Ramos (cell line): ENCODE measurements at regions not wholly inside any gene's neighbourhood (a gene's known extent, or its start where the extent isn't known, plus 50 kb on each side); places are given as distances from the start of the nearest gene placed in this dataset.

ENCODE experiments used
- in situ Hi-C: fragments of 300-500 bp; cut with MboI; formaldehyde crosslinking; loops from one replicate; pipeline ENCODE4 v1.14.3; 2022; ENCODE audit warnings: low sequenced_read_pairs; ENCODE audit not compliant: unreplicated experiment

DNA sequence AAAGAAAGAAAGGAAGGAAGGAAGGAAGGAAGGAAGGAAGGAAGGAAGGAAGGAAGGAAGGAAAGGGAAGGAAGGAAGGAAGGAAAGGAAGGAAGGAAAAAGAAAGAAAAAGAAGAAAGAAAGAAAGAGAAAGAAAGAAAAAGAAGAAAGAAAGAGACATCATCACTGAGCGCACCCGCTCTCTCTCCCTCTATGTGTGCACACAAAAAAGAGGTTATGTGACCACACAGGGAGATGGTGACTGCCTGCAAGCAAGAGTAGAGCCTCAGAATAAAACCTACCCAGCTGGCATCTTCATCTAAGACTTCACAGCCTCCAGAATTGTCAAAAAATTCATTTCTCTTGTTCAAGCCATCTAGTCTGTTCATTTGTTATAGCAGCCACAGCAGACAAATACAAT is 1307.4 kb upstream of the ACVR2A start:
- in situ Hi-C loops = no loop called here

DNA sequence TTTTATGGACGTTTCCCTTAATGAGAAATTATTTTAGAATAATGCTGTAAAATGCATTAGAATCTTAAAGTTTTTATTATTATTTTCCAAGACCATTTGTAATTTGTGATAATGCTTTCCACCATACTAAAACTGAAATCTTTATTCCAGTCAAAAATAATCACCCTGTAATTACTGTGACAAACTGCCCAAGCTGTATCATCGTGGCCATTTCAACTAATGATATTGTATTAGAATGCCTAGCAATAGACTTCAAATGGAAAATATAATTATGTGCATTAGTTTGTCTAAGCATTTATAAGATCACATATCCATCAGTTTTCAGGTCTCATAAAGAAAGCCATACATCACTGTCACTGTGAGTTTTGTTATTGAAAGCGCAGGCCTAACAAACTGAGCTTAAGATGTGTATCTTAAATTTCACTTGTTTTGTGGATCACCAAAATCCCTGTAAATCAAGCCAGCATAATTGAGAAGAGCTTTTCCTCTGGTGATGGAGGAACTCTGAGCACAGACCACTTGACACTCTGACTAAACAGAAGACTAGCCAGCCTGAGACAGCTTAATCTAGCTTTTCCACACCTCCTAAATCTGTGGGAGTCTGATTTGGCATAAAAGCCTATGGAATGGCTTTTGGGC is 1312.2 kb upstream of the ACVR2A start:
- in situ Hi-C loops = no loop called here

DNA sequence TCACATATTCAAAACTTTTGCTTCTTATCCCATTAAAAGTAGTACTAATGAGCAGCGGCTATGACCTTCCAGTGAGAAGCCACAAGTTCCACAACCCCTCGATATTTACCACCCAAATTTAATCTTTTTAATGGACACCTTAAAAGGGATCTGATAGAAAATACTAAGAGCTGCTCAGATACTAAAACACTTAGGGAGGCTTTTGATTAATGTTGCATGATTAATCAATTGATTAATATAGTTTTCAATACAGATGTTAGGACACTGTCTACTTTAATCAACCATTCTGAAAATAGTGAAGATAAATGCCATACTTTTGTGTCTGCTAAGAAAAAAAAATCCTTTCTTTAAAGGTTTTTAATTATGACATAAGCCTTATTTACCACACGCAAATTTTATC is 1312.8 kb upstream of the ACVR2A start:
- in situ Hi-C loops = no loop called here

DNA sequence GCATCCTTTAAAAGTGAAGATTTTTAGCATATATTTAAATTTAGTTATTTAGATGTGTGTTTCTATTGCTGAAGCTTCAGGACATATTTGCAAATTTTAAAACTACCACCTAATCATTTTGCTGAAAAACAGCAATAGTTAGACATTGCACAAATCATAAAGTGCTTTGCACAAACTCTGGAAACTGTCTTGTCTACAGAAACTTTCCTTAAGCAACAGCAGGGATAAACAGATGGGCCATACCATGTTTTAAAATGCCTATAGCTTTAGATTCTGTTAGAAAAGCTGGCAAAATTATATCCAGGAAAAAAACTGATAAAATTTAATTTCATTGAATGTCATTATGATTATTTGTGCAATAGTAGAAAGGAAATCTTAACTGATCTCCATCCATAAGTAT is 1313.9 kb upstream of the ACVR2A start:
- in situ Hi-C loops = no loop called here

DNA sequence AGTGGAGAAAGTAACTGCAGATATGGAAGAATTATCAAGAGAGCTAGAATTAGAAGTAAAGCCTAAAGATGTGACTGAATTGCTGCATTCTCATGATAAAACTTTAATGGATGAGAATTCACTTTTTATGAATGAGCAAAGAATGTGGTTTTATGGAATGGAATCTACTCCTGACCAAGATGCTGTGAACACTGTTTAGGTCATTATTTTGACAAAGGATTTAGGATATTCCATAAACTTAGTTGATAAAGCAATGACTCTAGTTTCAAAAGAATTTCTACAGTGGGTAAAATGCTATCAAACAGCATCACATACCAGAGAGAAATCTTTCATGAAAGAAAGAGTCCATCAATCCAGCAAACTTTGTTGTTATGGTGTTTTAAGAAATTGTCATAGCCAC is 1317.7 kb upstream of the ACVR2A start:
- in situ Hi-C loops = no loop called here

DNA sequence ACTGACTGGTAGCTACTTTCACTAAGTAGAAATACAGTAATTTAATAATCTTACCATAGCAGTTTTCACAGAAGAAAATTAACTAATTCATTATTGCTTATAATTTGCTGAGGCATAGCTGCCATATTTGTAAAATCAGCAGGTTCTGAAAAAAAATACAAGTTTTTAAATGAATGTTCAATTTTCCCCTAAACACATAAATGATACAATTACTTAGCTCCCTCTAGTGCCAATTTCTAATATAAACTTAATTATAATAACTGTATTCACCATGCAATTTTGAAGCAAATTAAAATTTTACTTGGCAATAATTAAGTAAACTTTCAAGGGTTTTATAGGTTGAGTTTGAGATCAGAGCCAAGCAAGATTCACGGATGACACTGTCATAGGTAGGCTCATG is 1321.6 kb upstream of the ACVR2A start:
- in situ Hi-C loops = no loop called here

DNA sequence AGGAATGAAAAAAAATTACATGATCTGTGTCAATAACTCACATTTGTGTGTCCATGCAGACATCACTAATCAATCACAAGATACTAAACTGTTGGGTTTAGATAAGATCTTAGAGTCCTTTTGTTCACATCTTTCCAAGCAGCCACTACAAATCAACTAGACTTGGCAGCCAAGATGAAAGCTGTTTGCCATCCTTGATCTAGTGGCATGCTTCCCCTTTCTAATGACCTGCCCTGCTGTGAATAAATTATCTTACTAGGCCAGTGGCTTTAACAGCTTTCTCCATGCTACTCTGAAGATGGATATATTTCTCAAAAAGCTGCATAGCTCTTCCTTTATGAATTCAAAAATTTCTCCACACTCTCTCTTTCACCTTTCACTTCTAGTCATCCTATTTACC is 1338.0 kb upstream of the ACVR2A start:
- in situ Hi-C loops = no loop called here

DNA sequence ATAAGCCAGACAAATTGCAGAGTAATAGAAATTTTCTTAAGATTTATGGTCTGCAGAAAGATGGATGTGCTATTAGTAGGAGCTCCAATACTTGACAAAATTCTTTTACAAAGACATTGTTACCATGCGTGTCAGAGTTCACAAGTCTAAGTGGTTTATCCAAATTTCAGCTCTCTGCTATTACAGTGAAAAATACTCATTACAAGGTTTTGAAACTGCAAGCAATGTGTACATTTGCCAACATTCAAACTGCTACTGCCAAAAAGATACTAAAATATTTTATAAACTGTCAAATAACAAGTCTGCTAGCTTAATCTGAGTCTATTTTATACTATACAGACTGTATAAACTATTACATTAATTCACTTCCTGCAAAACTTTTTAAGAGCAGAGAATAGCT is 1341.5 kb upstream of the ACVR2A start:
- in situ Hi-C loops = no loop called here

DNA sequence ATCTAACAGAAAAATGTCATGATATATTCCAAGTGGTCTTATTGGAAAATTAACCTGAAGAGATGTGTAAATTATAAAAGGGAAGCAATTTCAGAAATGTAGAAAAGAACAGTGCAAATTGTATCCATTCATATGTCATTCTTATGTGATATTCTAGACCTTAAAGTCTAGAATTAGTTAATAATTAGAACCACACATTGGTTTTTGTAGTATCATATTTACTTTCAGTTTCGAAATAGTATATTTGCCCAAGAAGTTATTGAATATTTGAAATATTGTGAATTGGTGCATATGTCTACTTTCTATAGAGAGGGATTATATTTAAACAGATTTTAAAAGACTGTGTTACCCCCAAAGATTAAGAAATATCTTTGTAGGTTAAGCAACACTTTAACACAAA is 1348.6 kb upstream of the ACVR2A start:
- in situ Hi-C loops = no loop called here

DNA sequence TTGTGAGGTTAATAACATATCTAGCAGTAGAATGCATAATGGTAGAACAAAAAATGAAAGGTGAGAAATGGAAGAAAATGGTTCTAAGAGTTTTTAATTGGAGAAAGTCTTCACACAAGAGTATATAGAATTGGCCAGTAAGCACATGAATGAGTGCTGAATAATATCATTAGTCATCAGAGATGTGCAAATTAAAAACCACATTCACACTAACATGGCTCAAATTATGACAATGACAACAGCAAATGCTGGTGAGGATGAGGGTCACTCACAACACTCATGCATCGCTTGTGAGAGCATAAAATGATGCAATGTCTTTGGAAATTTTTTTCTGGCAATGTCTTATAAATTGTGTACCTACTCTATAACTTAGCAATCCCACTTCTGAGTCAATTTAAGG is 1355.4 kb upstream of the ACVR2A start:
- in situ Hi-C loops = no loop called here

DNA sequence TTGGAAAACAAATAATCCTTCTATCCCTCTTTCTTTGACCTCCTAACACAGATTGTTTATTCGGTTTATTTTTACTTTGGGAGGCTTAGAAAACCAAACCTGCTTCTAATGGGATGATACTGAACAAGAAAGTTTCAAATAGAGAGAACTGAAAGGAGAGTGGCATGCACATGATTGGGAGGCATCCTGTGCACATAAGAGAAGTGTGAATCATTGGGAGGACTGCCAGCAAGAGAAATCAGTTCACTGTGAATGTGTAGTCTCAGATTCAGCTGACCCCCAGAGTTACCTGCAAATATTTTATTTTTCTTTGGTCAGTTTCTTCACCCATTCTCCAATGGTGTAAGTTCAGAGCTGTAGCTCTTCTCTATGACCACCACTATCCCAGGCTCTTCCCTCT is 1363.2 kb upstream of the ACVR2A start:
- in situ Hi-C loops = no loop called here

DNA sequence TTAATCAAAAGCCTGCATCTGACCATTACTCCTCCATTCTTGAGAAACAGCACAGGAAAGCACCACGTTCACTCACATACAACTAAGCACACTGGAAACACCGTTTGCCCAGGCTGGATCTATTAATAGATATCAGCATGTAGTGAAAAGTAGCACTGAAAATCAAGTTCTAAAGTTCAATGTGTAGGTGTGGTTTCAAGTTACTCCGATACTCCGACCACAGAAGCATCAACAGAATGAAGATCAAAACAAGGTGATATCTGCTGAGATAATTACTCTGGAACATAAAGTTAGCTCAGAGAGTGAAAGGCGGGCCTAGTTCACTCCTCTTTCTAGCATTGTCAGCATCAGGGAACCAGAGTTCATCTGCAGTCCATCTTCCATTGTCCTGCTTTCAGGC is 1367.4 kb upstream of the ACVR2A start:
- in situ Hi-C loops = no loop called here

DNA sequence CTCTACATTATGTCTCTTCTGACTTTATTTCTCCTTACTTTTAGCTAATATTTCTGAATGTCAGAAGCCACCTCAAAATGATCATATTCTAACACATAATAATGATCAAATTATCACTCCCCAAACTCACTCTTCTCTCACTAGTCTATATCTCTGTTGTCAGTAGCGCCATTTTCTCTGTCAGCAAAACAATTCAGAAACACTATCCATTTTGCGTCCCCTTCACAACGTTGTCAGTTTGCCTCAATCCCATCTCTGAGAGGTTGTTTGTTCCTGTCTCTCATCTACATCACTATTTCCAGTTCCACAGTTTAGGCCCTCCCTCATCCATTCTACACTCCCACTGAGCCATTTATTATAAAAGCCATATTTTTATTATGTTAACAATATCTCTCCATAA is 1376.3 kb upstream of the ACVR2A start:
- in situ Hi-C loops = no loop called here

DNA sequence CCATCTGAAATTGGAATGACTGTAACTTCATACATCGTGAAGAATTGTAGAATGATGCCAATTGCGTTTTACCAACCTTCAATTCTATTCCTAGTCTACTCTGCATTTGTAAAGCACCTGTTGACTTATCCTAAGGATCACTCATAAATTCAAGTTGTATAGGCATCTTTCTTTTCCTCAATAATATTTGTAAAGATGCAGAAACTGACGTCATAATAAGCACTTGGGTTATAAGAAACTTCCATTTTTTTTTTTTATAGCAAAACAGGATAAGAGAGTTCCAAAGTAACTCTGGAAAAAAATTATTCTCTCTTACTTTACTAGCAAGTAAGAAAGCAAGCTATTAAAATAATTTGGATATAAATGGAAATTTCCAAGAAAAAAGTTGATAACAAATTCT is 1377.4 kb upstream of the ACVR2A start:
- in situ Hi-C loops = no loop called here

DNA sequence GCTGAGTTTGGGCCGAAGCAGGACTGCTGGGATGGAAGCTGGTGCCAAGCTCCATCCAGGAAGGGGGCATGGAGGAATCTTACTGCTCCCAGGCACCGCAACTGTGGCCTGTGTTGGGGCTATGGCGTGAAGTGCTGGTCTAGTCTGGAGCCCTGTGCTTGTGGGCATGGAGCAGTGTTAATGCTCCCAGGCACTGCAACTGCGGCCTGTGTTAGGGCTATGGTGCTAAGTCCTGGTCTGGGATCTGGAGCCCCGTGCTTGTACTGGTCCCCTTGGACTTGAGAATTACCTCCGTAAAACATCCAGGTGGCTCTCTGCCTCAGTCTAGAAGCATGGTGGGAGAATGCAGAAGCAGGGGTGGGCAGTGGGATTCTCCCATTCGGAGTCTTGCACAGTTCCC is 1379.4 kb upstream of the ACVR2A start:
- in situ Hi-C loops = no loop called here

DNA sequence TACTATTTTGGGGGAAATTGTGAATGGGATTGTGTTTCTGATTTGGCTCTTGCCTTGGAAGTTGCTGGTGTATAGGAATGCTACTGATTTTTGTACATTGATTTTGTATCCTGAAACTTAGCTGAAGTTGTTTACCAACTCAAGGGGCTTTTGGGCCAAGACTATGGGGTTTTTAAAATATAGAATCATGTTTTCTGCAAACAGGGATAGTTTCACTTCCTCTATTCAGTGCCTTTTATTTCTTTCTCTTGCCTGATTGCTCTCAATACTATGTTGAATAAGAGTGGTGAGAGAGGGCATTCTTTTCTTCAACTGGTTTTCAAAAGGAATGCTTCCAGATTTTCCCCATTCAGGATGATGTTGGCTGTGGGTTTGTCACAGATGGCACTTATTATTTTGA is 1383.8 kb upstream of the ACVR2A start:
- in situ Hi-C loops = no loop called here

DNA sequence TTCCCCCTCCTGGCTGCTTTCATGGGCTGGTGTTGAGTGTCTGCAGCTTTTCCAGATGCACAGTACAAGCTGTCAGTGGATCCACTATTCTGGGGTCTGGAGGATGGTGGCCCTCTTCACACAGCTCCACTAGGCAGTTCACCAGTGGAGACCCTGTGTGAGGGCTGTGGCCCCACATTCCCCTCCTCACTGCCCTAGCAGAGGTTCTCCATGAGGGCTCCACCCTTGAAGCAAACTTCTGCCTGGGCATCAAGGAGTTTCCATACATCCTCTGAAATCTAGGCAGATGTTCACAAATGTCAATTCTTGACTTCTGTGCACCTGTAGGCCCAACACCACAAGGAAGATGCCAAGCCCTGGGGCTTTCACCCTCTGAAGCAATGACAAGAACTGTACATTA is 1386.2 kb upstream of the ACVR2A start:
- in situ Hi-C loops = no loop called here

DNA sequence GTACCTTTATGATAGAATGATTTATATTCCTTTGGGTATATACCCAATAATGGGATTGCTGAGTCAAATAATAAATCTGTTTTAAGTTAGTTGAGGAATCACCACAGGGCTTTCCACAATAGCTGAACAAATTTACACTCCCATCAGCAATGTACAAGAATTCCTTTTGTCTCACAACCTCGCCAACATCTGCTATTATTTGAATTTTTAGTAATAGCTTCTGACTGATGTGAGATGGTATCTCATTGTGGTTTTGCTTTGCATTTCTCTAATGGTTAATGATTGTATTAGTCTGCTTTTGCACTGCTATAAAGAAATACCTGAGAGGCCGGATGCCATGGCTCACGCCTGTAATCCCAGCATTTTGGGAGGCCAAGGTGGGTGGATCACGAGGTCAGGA is 1387.6 kb upstream of the ACVR2A start:
- in situ Hi-C loops = no loop called here

DNA sequence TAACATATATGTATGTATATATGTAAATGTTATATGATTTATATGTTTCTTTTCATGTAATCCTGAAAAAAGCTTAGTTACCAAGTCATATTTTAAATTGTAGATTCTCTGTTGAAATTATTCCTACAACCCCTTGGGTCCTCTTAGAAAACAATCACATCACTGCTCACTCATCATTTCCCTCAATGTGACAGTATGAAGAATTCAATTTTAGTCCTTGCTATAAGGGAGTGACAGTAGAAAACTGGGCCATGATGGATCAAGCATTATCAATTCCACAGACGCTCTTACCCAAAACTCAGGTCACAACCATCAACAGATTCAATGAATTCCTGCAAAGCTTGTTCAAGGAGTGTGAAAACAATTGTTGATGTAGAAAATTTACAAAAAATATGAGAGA is 1389.5 kb upstream of the ACVR2A start:
- in situ Hi-C loops = no loop called here

DNA sequence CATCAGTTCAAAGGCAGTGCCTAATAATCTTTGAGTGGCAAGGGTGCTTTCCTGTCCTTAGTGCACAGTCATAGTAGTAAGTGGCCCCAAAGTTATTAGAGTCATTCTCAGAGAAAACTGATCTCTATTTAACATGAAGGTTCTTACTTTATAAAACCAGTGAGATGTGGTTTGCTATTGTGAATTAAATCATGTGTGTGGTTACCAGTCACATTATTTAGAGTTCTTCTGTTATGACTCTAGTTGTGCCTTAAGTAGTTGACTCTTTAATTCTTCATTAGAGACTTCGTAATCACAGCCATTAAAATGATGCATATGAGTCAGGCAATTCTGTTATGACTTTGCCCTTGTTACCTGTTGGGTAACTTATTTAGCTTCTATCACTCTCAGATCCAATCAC is 1392.9 kb upstream of the ACVR2A start:
- in situ Hi-C loops = no loop called here

DNA sequence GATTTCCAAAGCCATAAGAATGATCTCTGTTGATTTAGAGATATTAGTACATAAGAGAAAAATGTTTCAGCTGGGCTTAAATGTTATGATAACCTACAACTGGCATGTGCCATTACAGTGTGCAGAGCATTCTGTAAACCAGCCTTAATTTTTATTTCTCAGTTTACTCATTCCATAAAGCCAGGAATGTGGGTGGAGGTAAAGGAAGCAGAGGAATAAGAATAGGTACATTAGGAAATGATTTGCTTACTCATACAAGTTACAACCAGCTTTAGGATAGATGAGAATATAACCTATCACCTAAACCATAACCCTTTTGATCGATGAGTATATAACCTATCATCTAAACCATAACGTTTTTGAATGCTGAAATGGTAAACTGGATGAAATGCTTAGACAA is 1394.7 kb upstream of the ACVR2A start:
- in situ Hi-C loops = no loop called here

DNA sequence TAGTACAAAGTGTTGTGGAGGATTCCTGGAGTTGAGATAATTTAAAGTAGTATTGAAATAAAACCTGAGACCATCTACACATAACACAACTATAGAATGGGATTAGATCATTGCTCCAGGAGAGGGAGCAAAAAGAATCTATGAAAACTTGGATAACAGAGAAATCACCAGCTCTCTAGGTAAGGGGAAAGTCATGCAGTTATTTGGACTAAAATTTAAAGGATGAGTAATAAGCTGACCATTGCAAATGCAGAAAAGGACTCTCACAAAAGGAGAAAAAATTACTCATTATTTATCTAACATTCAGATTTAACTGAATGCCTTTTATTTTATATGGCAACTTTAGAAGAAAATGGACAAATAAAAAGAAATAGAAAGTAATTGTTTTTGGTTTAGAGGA is 1399.8 kb upstream of the ACVR2A start:
- in situ Hi-C loops = no loop called here

DNA sequence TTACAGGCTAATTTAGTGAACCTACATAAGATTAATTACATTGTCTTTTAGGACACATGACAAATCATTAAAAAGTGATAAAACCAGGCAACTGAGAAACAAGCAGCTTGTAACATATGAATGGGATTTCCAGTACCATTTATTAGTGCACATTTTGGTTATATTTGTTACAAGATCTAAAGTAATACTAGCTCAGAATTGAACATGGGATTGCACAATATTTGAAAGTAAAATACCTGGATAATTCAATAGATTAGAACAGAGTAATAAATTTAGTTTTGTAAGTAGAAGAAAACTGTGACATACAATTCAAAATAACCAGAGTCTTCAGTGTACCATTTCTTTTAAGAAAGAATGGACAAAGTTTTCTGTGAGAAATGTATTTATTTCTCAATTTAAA is 1400.7 kb upstream of the ACVR2A start:
- in situ Hi-C loops = no loop called here
